Ectodermal cell (in vitro differentiated cells): ENCODE measurements at regions not wholly inside any gene's neighbourhood (a gene's known extent, or its start where the extent isn't known, plus 50 kb on each side); places are given as distances from the start of the nearest gene placed in this dataset.

Source experiments
- H3K27ac ChIP-seq: 2 replicates; pipeline ENCODE4 v1.7.0; 2013; ENCODE audit warnings: mild to moderate bottlenecking, low read depth, low read length; ENCODE audit not compliant: insufficient read depth, poor library complexity, severe bottlenecking
- H3K27me3 ChIP-seq: 2 replicates; pipeline ENCODE4 v1.7.0; 2013; ENCODE audit warnings: mild to moderate bottlenecking, low read length; ENCODE audit not compliant: insufficient read depth, control insufficient read depth, poor library complexity, severe bottlenecking
- H3K36me3 ChIP-seq: one replicate; pipeline ENCODE4 v1.7.0; 2013; ENCODE audit warnings: low read length; ENCODE audit not compliant: control insufficient read depth, insufficient read depth
- H3K4me1 ChIP-seq: one replicate; pipeline ENCODE4 v1.7.0; 2013; ENCODE audit warnings: low read length; ENCODE audit not compliant: control insufficient read depth, insufficient read depth
- H3K4me3 ChIP-seq: 2 replicates; pipeline ENCODE4 v1.7.0; 2013; ENCODE audit warnings: low read depth, low read length, control low read depth; ENCODE audit not compliant: insufficient read depth
- H3K9me3 ChIP-seq: 2 replicates; pipeline ENCODE4 v1.7.0; 2013; ENCODE audit warnings: mild to moderate bottlenecking, low read length, moderate library complexity; ENCODE audit not compliant: control insufficient read depth
- WGBS, 2 experiments: methylation state at CpG; one replicate each; pipeline ENCODE4 v1.1.7; 2013; ENCODE audit warnings: missing lambda C conversion rate in 2 of 2; 5-methylcytosine and 5-hydroxymethylcytosine counted together

GRCh38 chr17:65283704-65284103 lies 146.5 kb downstream of the RGS9 start:
- Histone ChIP-seq H3K4me1 (peaks cover 3% of the 10 kb centered on the region), H3K36me3 (no peaks in the 10 kb centered on the region), H3K27ac (no peak overlapping the region), H3K27me3 (no peaks in the 10 kb centered on the region), H3K9me3 (no peaks in the 10 kb centered on the region), H3K4me3 (no peak overlapping the region)
- WGBS, 2 experiments = 92 to 95% methylated on average over 7 of the region's 7 CpGs

GRCh38 chr17:65279456-65279855 lies 142.3 kb downstream of the RGS9 start:
- Histone ChIP-seq H3K4me1 (peaks cover 6% of the 10 kb centered on the region), H3K27me3 (no peaks in the 10 kb centered on the region), H3K27ac (no peak overlapping the region), H3K9me3 (no peaks in the 10 kb centered on the region), H3K36me3 (no peaks in the 10 kb centered on the region), H3K4me3 (no peak overlapping the region)
- WGBS, 2 experiments = 90 to 93% methylated on average over 2 of the region's 2 CpGs

GRCh38 chr17:65278820-65279184 lies 141.6 kb downstream of the RGS9 start:
- Histone ChIP-seq H3K9me3 (no peaks in the 10 kb centered on the region), H3K27me3 (no peaks in the 10 kb centered on the region)
- WGBS, 2 experiments = 86 to 89% methylated on average over 10 of the region's 10 CpGs

GRCh38 chr17:65278050-65278819 lies 141.1 kb downstream of the RGS9 start:
- Histone ChIP-seq H3K27me3 (no peaks in the 10 kb centered on the region), H3K4me1 (peaks cover 6% of the 10 kb centered on the region), H3K27ac (peak overlapping the region; percentile 20), H3K4me3 (no peak overlapping the region), H3K9me3 (no peaks in the 10 kb centered on the region), H3K36me3 (no peaks in the 10 kb centered on the region)
- 37 to 39% methylated on average over 12 of the region's 12 CpGs for WGBS, 2 experiments

More at GRCh38 chr17:65278820-65279184, 141.6 kb downstream of the RGS9 start:
- Histone ChIP-seq H3K36me3 (no peaks in the 10 kb centered on the region), H3K4me3 (no peak overlapping the region), H3K27ac (peak overlapping the region; percentile 20), H3K4me1 (peaks cover 6% of the 10 kb centered on the region)

GRCh38 chr17:65277576-65277975 lies 140.4 kb downstream of the RGS9 start:
- H3K4me3 ChIP-seq = no peak overlapping the region
- peaks cover 6% of the 10 kb centered on the region for H3K4me1 ChIP-seq
- WGBS, 2 experiments = 70 to 75% methylated on average over 10 of the region's 10 CpGs
- no peaks in the 10 kb centered on the region for H3K36me3 ChIP-seq
- no peak overlapping the region for H3K27ac ChIP-seq
- H3K27me3 ChIP-seq = no peaks in the 10 kb centered on the region
- no peaks in the 10 kb centered on the region for H3K9me3 ChIP-seq
